ENCODE measurements at regions not wholly inside any gene's neighbourhood (a gene's known extent, or its start where the extent isn't known, plus 50 kb on each side); places are given as distances from the start of the nearest gene placed in this dataset.

GRCh38 chr12:30110958-30111586 is 327.3 kb upstream of the TMTC1 start:
- no peaks in the 10 kb centered on the region for H3K9me3 ChIP-seq (replicated peaks)
- TF ChIP-seq, protein P1, sequence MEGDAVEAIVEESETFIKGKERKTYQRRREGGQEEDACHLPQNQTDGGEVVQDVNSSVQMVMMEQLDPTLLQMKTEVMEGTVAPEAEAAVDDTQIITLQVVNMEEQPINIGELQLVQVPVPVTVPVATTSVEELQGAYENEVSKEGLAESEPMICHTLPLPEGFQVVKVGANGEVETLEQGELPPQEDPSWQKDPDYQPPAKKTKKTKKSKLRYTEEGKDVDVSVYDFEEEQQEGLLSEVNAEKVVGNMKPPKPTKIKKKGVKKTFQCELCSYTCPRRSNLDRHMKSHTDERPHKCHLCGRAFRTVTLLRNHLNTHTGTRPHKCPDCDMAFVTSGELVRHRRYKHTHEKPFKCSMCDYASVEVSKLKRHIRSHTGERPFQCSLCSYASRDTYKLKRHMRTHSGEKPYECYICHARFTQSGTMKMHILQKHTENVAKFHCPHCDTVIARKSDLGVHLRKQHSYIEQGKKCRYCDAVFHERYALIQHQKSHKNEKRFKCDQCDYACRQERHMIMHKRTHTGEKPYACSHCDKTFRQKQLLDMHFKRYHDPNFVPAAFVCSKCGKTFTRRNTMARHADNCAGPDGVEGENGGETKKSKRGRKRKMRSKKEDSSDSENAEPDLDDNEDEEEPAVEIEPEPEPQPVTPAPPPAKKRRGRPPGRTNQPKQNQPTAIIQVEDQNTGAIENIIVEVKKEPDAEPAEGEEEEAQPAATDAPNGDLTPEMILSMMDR (IDR thresholded peaks at IDR 0.05; ENCODE audit: borderline replicate concordance): no peak
- H3K4me3 ChIP-seq: no peak overlapping the region
- H3K36me3 ChIP-seq: no peaks in the 10 kb centered on the region
- intact Hi-C loops (cut with micrococcal nuclease): no loop called here
- DNase-seq: no peak
- no peak overlapping the region for H3K27ac ChIP-seq (replicated peaks)
- no peaks in the 10 kb centered on the region for H3K27me3 ChIP-seq (ENCODE audit: low read depth)
- H3K4me1 ChIP-seq: no peaks in the 10 kb centered on the region

DNA sequence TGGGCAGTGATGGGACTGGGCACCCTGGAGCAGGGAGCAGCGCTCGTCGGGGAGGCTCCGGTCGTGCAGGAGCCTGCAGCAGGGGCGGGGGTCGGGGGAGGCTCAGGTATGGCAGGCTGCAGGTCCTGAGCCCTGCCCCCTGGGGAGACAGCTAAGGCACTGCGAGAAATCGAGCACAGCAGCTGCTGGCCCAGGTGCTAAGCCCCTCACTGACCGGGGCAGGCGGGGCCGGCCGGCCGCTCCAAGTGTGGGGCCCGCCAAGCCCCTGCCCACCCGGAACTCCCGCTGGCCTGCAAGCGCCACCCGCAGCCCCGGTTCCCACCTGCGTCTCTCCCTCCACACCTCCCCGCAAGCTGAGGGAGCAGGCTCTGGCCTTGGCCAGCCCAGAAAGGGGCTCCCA is 326.8 kb upstream of the TMTC1 start:
- intact Hi-C loops (cut with micrococcal nuclease): no loop called here
- Histone ChIP-seq H3K9me3 (replicated peaks) (no peaks in the 10 kb centered on the region), H3K27ac (replicated peaks) (no peak overlapping the region), H3K27me3 (ENCODE audit: low read depth) (no peaks in the 10 kb centered on the region), H3K4me1 (no peaks in the 10 kb centered on the region), H3K4me3 (no peak overlapping the region), H3K36me3 (no peaks in the 10 kb centered on the region)
- TF ChIP-seq, protein P1 (IDR thresholded peaks at IDR 0.05; ENCODE audit: borderline replicate concordance): no peak
- no peak for DNase-seq

- no peaks in the 10 kb centered on the region for H3K9me3 ChIP-seq (replicated peaks)
- H3K36me3 ChIP-seq: no peaks in the 10 kb centered on the region
- H3K4me1 ChIP-seq: no peaks in the 10 kb centered on the region
- TF ChIP-seq, protein P1 (IDR thresholded peaks at IDR 0.05; ENCODE audit: borderline replicate concordance): no peak
- no peak overlapping the region for H3K27ac ChIP-seq (replicated peaks)
- no peak overlapping the region for H3K4me3 ChIP-seq
- H3K27me3 ChIP-seq (ENCODE audit: low read depth): no peaks in the 10 kb centered on the region
- intact Hi-C loops (cut with micrococcal nuclease): no loop called here
- DNase-seq: no peak
Measured at GRCh38 chr12:30108666-30109065, 324.9 kb upstream of the TMTC1 start.

- H3K4me1 ChIP-seq: no peaks in the 10 kb centered on the region
- H3K27me3 ChIP-seq (ENCODE audit: low read depth): no peaks in the 10 kb centered on the region
- no peaks in the 10 kb centered on the region for H3K9me3 ChIP-seq (replicated peaks)
- TF ChIP-seq, protein P1 (IDR thresholded peaks at IDR 0.05; ENCODE audit: borderline replicate concordance): no peak
- DNase-seq: no peak
- no peak overlapping the region for H3K27ac ChIP-seq (replicated peaks)
- intact Hi-C loops (cut with micrococcal nuclease): no loop called here
- H3K36me3 ChIP-seq: no peaks in the 10 kb centered on the region
- H3K4me3 ChIP-seq: no peak overlapping the region
Measured at GRCh38 chr12:30106204-30106965, 322.6 kb upstream of the TMTC1 start.

DNA sequence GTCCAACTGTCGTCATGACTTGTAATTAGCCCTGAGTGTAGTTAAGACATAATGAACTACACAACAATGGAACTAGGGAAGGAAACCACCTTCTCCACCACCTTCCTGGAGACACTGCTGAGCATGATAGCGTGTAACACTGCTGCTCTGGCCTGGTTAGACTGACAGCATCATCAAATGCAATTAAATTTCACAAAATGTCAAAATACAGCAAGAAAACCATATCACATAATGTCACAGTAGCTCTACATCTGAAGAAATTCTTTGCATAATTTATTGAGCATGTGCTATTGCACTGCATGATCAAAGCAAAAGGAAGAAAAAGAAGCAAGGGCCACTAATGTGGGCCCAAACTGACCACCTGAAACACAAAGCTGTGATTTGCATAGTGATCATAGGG is 321.8 kb upstream of the TMTC1 start:
- Histone ChIP-seq H3K4me1 (no peaks in the 10 kb centered on the region), H3K4me3 (no peak overlapping the region), H3K27me3 (ENCODE audit: low read depth) (no peaks in the 10 kb centered on the region), H3K36me3 (no peaks in the 10 kb centered on the region), H3K9me3 (replicated peaks) (no peaks in the 10 kb centered on the region), H3K27ac (replicated peaks) (no peak overlapping the region)
- TF ChIP-seq, protein P1 (IDR thresholded peaks at IDR 0.05; ENCODE audit: borderline replicate concordance): no peak
- intact Hi-C loops (cut with micrococcal nuclease): no loop called here
- DNase-seq: no peak
